Loucy (cell line): ENCODE measurements at regions not wholly inside any gene's neighbourhood (a gene's known extent, or its start where the extent isn't known, plus 50 kb on each side); places are given as distances from the start of the nearest gene placed in this dataset.

Source experiments
- H2AFZ ChIP-seq: fragments of 200-600 bp; sonication (generic); 2 replicates; pipeline ENCODE4 v1.6.0; 2016; ENCODE audit warnings: antibody characterized with exemption, mild to moderate bottlenecking, low read length, moderate library complexity
- H3F3A ChIP-seq: fragments of 200-600 bp; 2 replicates; pipeline ENCODE4 v1.6.0; 2016; ENCODE audit warnings: antibody characterized with exemption, low read depth, mild to moderate bottlenecking
- H3K27me3 ChIP-seq: fragments of 200-600 bp; sonication (generic); 2 replicates; pipeline ENCODE4 v1.6.1; 2014; ENCODE audit warnings: low read length, mild to moderate bottlenecking; ENCODE audit not compliant: insufficient read depth, poor library complexity, severe bottlenecking
- H3K36me3 ChIP-seq: fragments of 200-600 bp; sonication (generic); 2 replicates; pipeline ENCODE4 v1.6.1; 2016; ENCODE audit warnings: low read length; ENCODE audit not compliant: insufficient read depth
- H3K4me1 ChIP-seq: fragments of 200-600 bp; sonication (generic); 2 replicates; pipeline ENCODE4 v1.5.1; 2014; ENCODE audit warnings: low read length, mild to moderate bottlenecking; ENCODE audit not compliant: insufficient read depth, poor library complexity, severe bottlenecking
- H3K4me2 ChIP-seq: fragments of 200-600 bp; sonication (generic); 2 replicates; pipeline ENCODE4 v1.6.0; 2014; ENCODE audit warnings: antibody characterized with exemption, low read length, low read depth, mild to moderate bottlenecking; ENCODE audit not compliant: poor library complexity, severe bottlenecking
- H3K4me3 ChIP-seq: fragments of 200-600 bp; sonication (generic); 2 replicates; pipeline ENCODE4 v1.5.1; 2014; ENCODE audit warnings: low read length, mild to moderate bottlenecking, mixed read lengths; ENCODE audit not compliant: poor library complexity, severe bottlenecking
- H3K79me2 ChIP-seq: fragments of 200-600 bp; sonication (generic); 2 replicates; pipeline ENCODE4 v1.6.1; 2014; ENCODE audit warnings: low read length; ENCODE audit not compliant: insufficient read depth
- H3K9ac ChIP-seq: fragments of 200-600 bp; sonication (generic); 2 replicates; pipeline ENCODE4 v1.6.0; 2014; ENCODE audit warnings: mild to moderate bottlenecking, low read depth, low read length, moderate library complexity; ENCODE audit not compliant: poor library complexity, severe bottlenecking
- H3K9me2 ChIP-seq: fragments of 200-600 bp; sonication (generic); replicated peaks from 2 replicates; pipeline ENCODE4 v1.6.1; 2016; ENCODE audit warnings: low read depth, low read length, mixed read lengths
- H3K9me3 ChIP-seq: fragments of 200-600 bp; sonication (generic); 2 replicates; pipeline ENCODE4 v1.6.1; 2014; ENCODE audit warnings: mild to moderate bottlenecking, antibody characterized with exemption, low read length, low read depth; ENCODE audit not compliant: insufficient read depth
- H4K20me1 ChIP-seq: fragments of 200-600 bp; sonication (generic); 2 replicates; pipeline ENCODE4 v1.6.0; 2014; ENCODE audit warnings: antibody characterized with exemption, low read length, mild to moderate bottlenecking; ENCODE audit not compliant: insufficient read depth, poor library complexity, severe bottlenecking
- CTCF ChIP-seq: fragments of 200-600 bp; sonication (generic); conservative IDR thresholded peaks from 2 replicates; pipeline ENCODE4 v1.5.1; 2014; ENCODE audit warnings: mild to moderate bottlenecking, antibody characterized with exemption, low read length
- EZH2phosphoT487 ChIP-seq: fragments of 200-600 bp; IDR thresholded peaks from 2 replicates; pipeline ENCODE4 v1.6.1; 2018; ENCODE audit warnings: antibody characterized with exemption, mild to moderate bottlenecking, moderate library complexity, borderline replicate concordance

- no peaks in the 10 kb centered on the region for H3K9me2 ChIP-seq
- no peaks in the 10 kb centered on the region for H3K36me3 ChIP-seq
- H3K9me3 ChIP-seq, result no peaks in the 10 kb centered on the region
- no peaks in the 10 kb centered on the region for H3F3A ChIP-seq
- TF ChIP-seq EZH2phosphoT487 (no peak), CTCF (no peak)
- no peak overlapping the region for H3K4me3 ChIP-seq
- no peaks in the 10 kb centered on the region for H4K20me1 ChIP-seq
- H2AFZ ChIP-seq, result no peak overlapping the region
- H3K9ac ChIP-seq, result no peak overlapping the region
- no peak overlapping the region for H3K4me2 ChIP-seq
- H3K79me2 ChIP-seq, result no peaks in the 10 kb centered on the region
- no peaks in the 10 kb centered on the region for H3K4me1 ChIP-seq
- peaks cover 6% of the 10 kb centered on the region for H3K27me3 ChIP-seq
These were observed 65.7 kb upstream of the EPHA4 start for GRCh38 chr2:221637851-221638250.

- H3K79me2 ChIP-seq, result no peaks in the 10 kb centered on the region
- H2AFZ ChIP-seq, result no peak overlapping the region
- no peaks in the 10 kb centered on the region for H4K20me1 ChIP-seq
- no peaks in the 10 kb centered on the region for H3K4me1 ChIP-seq
- H3K4me3 ChIP-seq, result no peak overlapping the region
- H3K27me3 ChIP-seq, result peaks cover 6% of the 10 kb centered on the region
- no peaks in the 10 kb centered on the region for H3F3A ChIP-seq
- no peak for TF ChIP-seq EZH2phosphoT487
- TF ChIP-seq CTCF, result peak; percentile 23; the same call in 1 of the 2 replicates
- H3K9me3 ChIP-seq, result no peaks in the 10 kb centered on the region
- no peak overlapping the region for H3K9ac ChIP-seq
- no peaks in the 10 kb centered on the region for H3K36me3 ChIP-seq
- no peak overlapping the region for H3K4me2 ChIP-seq
- H3K9me2 ChIP-seq, result no peaks in the 10 kb centered on the region
These were observed 63.8 kb upstream of the EPHA4 start for GRCh38 chr2:221635949-221636348.

GRCh38 chr2:221629468-221629867 is 57.4 kb upstream of the EPHA4 start:
- H3K4me2 ChIP-seq, result no peak overlapping the region
- no peak overlapping the region for H2AFZ ChIP-seq
- no peaks in the 10 kb centered on the region for H3K9me2 ChIP-seq
- H3K9ac ChIP-seq, result no peak overlapping the region
- no peaks in the 10 kb centered on the region for H3K4me1 ChIP-seq
- H3K79me2 ChIP-seq, result no peaks in the 10 kb centered on the region
- no peaks in the 10 kb centered on the region for H3K27me3 ChIP-seq
- no peaks in the 10 kb centered on the region for H4K20me1 ChIP-seq
- H3K9me3 ChIP-seq, result no peaks in the 10 kb centered on the region
- TF ChIP-seq CTCF (no peak), EZH2phosphoT487 (no peak)
- no peaks in the 10 kb centered on the region for H3K36me3 ChIP-seq
- no peak overlapping the region for H3K4me3 ChIP-seq
- H3F3A ChIP-seq, result no peaks in the 10 kb centered on the region
